OCI-LY3 (cell line): ENCODE measurements at regions not wholly inside any gene's neighbourhood (a gene's known extent, or its start where the extent isn't known, plus 50 kb on each side); places are given as distances from the start of the nearest gene placed in this dataset.

Experiments
- CTCF ChIP-seq: fragments of 200-600, 300-600 bp; sonication (generic); IDR thresholded peaks from 2 replicates; pipeline ENCODE4 v1.5.1; 2014; ENCODE audit warnings: antibody characterized with exemption, low read length, low read depth
- EZH2phosphoT487 ChIP-seq: fragments of 200-600 bp; shearing (Covaris generic); IDR thresholded peaks from 2 replicates; pipeline ENCODE4 v1.6.1; 2018; ENCODE audit warnings: antibody characterized with exemption, mixed run types, low read depth

- TF ChIP-seq CTCF, result no peak
- TF ChIP-seq EZH2phosphoT487, result no peak
Observed at GRCh38 chr5:25614466-25614865, 969.7 kb upstream of the CDH10 start.
